HS-27A (cell line): ENCODE measurements at regions not wholly inside any gene's neighbourhood (a gene's known extent, or its start where the extent isn't known, plus 50 kb on each side); places are given as distances from the start of the nearest gene placed in this dataset.
"Not testable (repeated sequence)": the region's sequence is repeated elsewhere in the genome, so short reads cannot be mapped to it uniquely, and the experiment has no call there.

ENCODE experiments used
- DNase-seq: peaks from one replicate; pipeline ENCODE4 v3.0.0-alpha.2; 2012; ENCODE audit warnings: low read depth, missing footprints

- not testable (repeated sequence) for DNase-seq
Observed at GRCh38 chr7:26424319-26424718, 132.7 kb downstream of the SNX10 start.

- DNase-seq, result no peak
Observed at GRCh38 chr7:26425655-26426054, 134.0 kb downstream of the SNX10 start.

GRCh38 chr7:26426096-26426495, 134.4 kb downstream of the SNX10 start:
- DNase-seq, result no peak

GRCh38 chr7:26428571-26428970, 136.9 kb downstream of the SNX10 start:
- no peak for DNase-seq

- no peak for DNase-seq
Observed at GRCh38 chr7:26429168-26429567, 137.5 kb downstream of the SNX10 start.

GRCh38 chr7:26434974-26435373, 143.3 kb downstream of the SNX10 start:
- no peak for DNase-seq

- DNase-seq, result no peak
Observed at GRCh38 chr7:26437003-26437532, 145.4 kb downstream of the SNX10 start.

GRCh38 chr7:26438078-26438477, 146.4 kb downstream of the SNX10 start:
- no peak for DNase-seq

- DNase-seq, result no peak
Observed at GRCh38 chr7:26439521-26440232, 148.0 kb downstream of the SNX10 start.

- DNase-seq, result no peak
Observed at GRCh38 chr7:26440233-26441001, 148.8 kb downstream of the SNX10 start.

GRCh38 chr7:26441002-26441521, 149.4 kb downstream of the SNX10 start:
- DNase-seq, result no peak

- DNase-seq, result no peak
Observed at GRCh38 chr7:26441611-26442277, 150.1 kb downstream of the SNX10 start.

- DNase-seq, result no peak
Observed at GRCh38 chr7:26443006-26443405, 151.3 kb downstream of the SNX10 start.

- no peak for DNase-seq
Observed at GRCh38 chr7:26443751-26444150, 152.1 kb downstream of the SNX10 start.

- DNase-seq, result no peak
Observed at GRCh38 chr7:26444555-26444954, 152.9 kb downstream of the SNX10 start.

GRCh38 chr7:26447116-26447515, 155.5 kb downstream of the SNX10 start:
- DNase-seq, result no peak

GRCh38 chr7:26449175-26450165, 157.8 kb downstream of the SNX10 start:
- DNase-seq, result no peak

- no peak for DNase-seq
Observed at GRCh38 chr7:26451997-26452396, 160.3 kb downstream of the SNX10 start.

- no peak for DNase-seq
Observed at GRCh38 chr7:26454180-26454579, 162.5 kb downstream of the SNX10 start.

- no peak for DNase-seq
Observed at GRCh38 chr7:26457696-26458327, 166.2 kb downstream of the SNX10 start.
